ENCODE measurements at regions not wholly inside any gene's neighbourhood (a gene's known extent, or its start where the extent isn't known, plus 50 kb on each side); places are given as distances from the start of the nearest gene placed in this dataset.
"Not testable (repeated sequence)": the region's sequence is repeated elsewhere in the genome, so short reads cannot be mapped to it uniquely, and the experiment has no call there.

- not testable (repeated sequence) for TF ChIP-seq CTCF, EP300, POLR2A, POLR2AphosphoS5 (IDR thresholded peaks at IDR 0.05)
Measured at GRCh38 chr4:3947761-3948160, 181.6 kb downstream of the ADRA2C start.

Measured in stomach (tissue), 4 donors.